Osteoblast (primary cell): ENCODE measurements at regions not wholly inside any gene's neighbourhood (a gene's known extent, or its start where the extent isn't known, plus 50 kb on each side); places are given as distances from the start of the nearest gene placed in this dataset.

ENCODE experiments used
- DNase-seq: peaks from one replicate; pipeline ENCODE4 v3.0.0; 2011; ENCODE audit warnings: low spot score, mixed read lengths; ENCODE audit not compliant: insufficient read length; ENCODE audit errors: missing footprints
- H2AFZ ChIP-seq: 2 replicates; pipeline ENCODE4 v1.6.0; 2011; ENCODE audit warnings: mild to moderate bottlenecking, low read length
- H3K27ac ChIP-seq: 2 replicates; pipeline ENCODE4 v1.5.1; 2011; ENCODE audit warnings: mild to moderate bottlenecking, low read depth, low read length, moderate library complexity
- H3K27me3 ChIP-seq: 2 replicates; pipeline ENCODE4 v1.6.0; 2012; ENCODE audit warnings: mild to moderate bottlenecking, control low read depth, inconsistent platforms, low read length, moderate library complexity; ENCODE audit not compliant: insufficient read depth
- H3K36me3 ChIP-seq: 2 replicates; pipeline ENCODE4 v1.5.1; 2011; ENCODE audit warnings: mild to moderate bottlenecking, low read length, control low read depth, moderate library complexity; ENCODE audit not compliant: insufficient read depth
- H3K4me1 ChIP-seq: 2 replicates; pipeline ENCODE4 v1.5.1; 2011; ENCODE audit warnings: mild to moderate bottlenecking, low read length, control low read depth, moderate library complexity; ENCODE audit not compliant: insufficient read depth
- H3K4me2 ChIP-seq: 2 replicates; pipeline ENCODE4 v1.6.0; 2011; ENCODE audit warnings: mild to moderate bottlenecking, low read length; ENCODE audit not compliant: insufficient read depth
- H3K4me3 ChIP-seq: fragments of 200-600 bp; sonication (generic); 3 replicates; pipeline ENCODE4 v1.5.1; 2012; ENCODE audit warnings: mild to moderate bottlenecking, low read length, inconsistent platforms; ENCODE audit not compliant: insufficient read depth
- H3K79me2 ChIP-seq: 2 replicates; pipeline ENCODE4 v1.6.0; 2012; ENCODE audit warnings: mild to moderate bottlenecking, low read length, control low read depth, inconsistent platforms; ENCODE audit not compliant: insufficient read depth
- H3K9me3 ChIP-seq: 2 replicates; pipeline ENCODE4 v1.5.1; 2011; ENCODE audit warnings: low read depth, low read length, control low read depth
- H4K20me1 ChIP-seq: 2 replicates; pipeline ENCODE4 v1.6.0; 2012; ENCODE audit warnings: mild to moderate bottlenecking, low read length, control low read depth; ENCODE audit not compliant: insufficient read depth
- TF ChIP-seq, protein P1 (sequence below): IDR thresholded peaks from 2 replicates; pipeline ENCODE4 v1.5.1; 2011; ENCODE audit warnings: mild to moderate bottlenecking, low read depth, low read length, moderate library complexity; ENCODE audit errors: extremely low read depth

- H3K79me2 ChIP-seq: no peaks in the 10 kb centered on the region
These were observed 425.0 kb upstream of the ADAMTS9 start for GRCh38 chr3:65112751-65113300.

DNA sequence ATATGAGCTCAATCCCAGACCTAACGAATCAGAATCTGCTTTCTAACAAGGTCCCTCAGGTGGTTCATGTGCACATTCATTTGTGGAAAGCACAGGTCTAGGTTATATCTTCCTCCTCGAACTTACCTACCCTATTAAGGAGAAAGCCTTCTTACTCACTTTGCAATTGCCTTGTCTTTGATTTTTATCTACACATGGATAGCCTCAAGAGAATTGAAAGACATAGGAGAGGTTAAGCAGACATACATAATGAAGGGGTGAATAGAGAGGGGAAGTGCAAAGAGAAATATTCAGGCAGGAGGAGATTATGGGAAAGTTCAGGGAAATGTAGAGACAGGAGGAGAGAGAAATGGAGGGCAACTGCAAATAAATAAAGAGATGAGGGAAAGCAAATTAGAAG lies 422.9 kb upstream of the ADAMTS9 start:
- H3K27me3 ChIP-seq: no peaks in the 10 kb centered on the region
- no peak overlapping the region for H2AFZ ChIP-seq
- no peak for DNase-seq
- H3K27ac ChIP-seq: no peak overlapping the region
- no peak overlapping the region for H3K4me2 ChIP-seq
- no peaks in the 10 kb centered on the region for H4K20me1 ChIP-seq
- no peaks in the 10 kb centered on the region for H3K4me1 ChIP-seq
- H3K4me3 ChIP-seq: no peak overlapping the region
- H3K36me3 ChIP-seq: no peaks in the 10 kb centered on the region
- no peaks in the 10 kb centered on the region for H3K79me2 ChIP-seq
- H3K9me3 ChIP-seq: no peaks in the 10 kb centered on the region
- TF ChIP-seq, protein P1, sequence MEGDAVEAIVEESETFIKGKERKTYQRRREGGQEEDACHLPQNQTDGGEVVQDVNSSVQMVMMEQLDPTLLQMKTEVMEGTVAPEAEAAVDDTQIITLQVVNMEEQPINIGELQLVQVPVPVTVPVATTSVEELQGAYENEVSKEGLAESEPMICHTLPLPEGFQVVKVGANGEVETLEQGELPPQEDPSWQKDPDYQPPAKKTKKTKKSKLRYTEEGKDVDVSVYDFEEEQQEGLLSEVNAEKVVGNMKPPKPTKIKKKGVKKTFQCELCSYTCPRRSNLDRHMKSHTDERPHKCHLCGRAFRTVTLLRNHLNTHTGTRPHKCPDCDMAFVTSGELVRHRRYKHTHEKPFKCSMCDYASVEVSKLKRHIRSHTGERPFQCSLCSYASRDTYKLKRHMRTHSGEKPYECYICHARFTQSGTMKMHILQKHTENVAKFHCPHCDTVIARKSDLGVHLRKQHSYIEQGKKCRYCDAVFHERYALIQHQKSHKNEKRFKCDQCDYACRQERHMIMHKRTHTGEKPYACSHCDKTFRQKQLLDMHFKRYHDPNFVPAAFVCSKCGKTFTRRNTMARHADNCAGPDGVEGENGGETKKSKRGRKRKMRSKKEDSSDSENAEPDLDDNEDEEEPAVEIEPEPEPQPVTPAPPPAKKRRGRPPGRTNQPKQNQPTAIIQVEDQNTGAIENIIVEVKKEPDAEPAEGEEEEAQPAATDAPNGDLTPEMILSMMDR: no peak

More at GRCh38 chr3:65112751-65113300, 425.0 kb upstream of the ADAMTS9 start:
- TF ChIP-seq, protein P1: no peak
- Histone ChIP-seq H2AFZ (no peak overlapping the region), H3K9me3 (no peaks in the 10 kb centered on the region), H3K27ac (no peak overlapping the region), H3K27me3 (no peaks in the 10 kb centered on the region), H3K4me3 (no peak overlapping the region), H3K4me2 (no peak overlapping the region), H4K20me1 (no peaks in the 10 kb centered on the region), H3K4me1 (no peaks in the 10 kb centered on the region), H3K36me3 (no peaks in the 10 kb centered on the region)
- no peak for DNase-seq

DNA sequence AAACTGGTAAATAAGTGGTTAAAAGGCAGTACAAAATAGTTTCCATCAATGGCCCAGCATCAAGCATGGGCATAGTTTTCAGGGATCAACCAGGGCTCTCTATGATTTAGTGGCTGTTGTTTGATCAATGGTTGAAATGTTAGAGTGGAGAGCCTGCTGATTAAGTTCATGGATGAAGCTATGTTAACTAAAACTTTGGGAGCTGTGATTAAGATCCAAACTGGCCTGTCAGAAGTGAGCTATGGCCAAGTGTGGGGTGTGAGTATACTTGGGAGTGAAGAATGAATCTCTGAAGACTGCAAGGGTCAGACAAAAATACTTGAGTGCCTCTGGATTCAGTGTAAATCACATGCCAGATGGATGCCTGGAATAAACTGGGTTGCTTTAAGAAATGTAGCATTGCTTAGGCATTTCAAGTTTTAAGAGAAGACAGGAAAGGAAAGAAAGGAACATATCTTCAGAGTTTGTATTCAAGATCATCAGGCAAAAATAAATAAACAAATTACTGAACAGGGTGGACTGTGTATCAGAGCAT lies 422.2 kb upstream of the ADAMTS9 start:
- Histone ChIP-seq H3K27ac (no peak overlapping the region), H2AFZ (no peak overlapping the region), H3K4me1 (no peaks in the 10 kb centered on the region), H3K27me3 (no peaks in the 10 kb centered on the region), H4K20me1 (no peaks in the 10 kb centered on the region), H3K4me3 (no peak overlapping the region), H3K4me2 (no peak overlapping the region), H3K36me3 (no peaks in the 10 kb centered on the region), H3K79me2 (no peaks in the 10 kb centered on the region), H3K9me3 (no peaks in the 10 kb centered on the region)
- TF ChIP-seq, protein P1: no peak
- no peak for DNase-seq

DNA sequence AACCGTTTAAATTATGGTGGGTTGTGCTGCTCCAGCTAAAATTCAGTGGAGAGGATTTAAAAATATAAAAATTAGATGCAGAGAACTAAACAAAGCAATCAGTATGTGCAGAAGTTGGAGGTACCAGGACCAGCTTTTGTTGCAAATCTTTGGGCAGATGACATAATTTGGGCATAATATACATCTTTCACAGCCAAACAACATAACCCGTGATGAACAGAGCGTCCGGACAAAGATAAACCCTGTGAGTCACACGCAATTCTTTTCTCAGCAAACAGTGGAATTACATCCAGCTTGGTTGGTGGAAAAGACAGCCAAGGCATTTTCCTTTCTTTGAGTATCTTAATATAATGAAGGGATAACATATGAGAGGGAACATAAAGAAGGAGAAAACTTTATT lies 419.4 kb upstream of the ADAMTS9 start:
- Histone ChIP-seq H4K20me1 (no peaks in the 10 kb centered on the region), H3K79me2 (no peaks in the 10 kb centered on the region), H3K27ac (no peak overlapping the region), H3K36me3 (no peaks in the 10 kb centered on the region), H3K4me1 (no peaks in the 10 kb centered on the region), H3K4me3 (no peak overlapping the region), H2AFZ (no peak overlapping the region), H3K4me2 (no peak overlapping the region), H3K9me3 (no peaks in the 10 kb centered on the region), H3K27me3 (no peaks in the 10 kb centered on the region)
- TF ChIP-seq, protein P1: no peak
- DNase-seq: no peak
